Neural progenitor cell (in vitro differentiated cells): ENCODE measurements at regions not wholly inside any gene's neighbourhood (a gene's known extent, or its start where the extent isn't known, plus 50 kb on each side); places are given as distances from the start of the nearest gene placed in this dataset.
"Not testable (repeated sequence)": the region's sequence is repeated elsewhere in the genome, so short reads cannot be mapped to it uniquely, and the experiment has no call there.

ENCODE experiments used
- CTCF ChIP-seq: fragments of 200-600 bp; sonication (generic); IDR thresholded peaks from 2 replicates; pipeline ENCODE4 v1.5.1; 2017; ENCODE audit warnings: antibody characterized with exemption, mild to moderate bottlenecking
- EZH2phosphoT487 ChIP-seq: fragments of 200-600 bp; sonication (generic); IDR thresholded peaks from 2 replicates; pipeline ENCODE4 v1.6.1; 2017; ENCODE audit warnings: antibody characterized with exemption

- TF ChIP-seq CTCF, EZH2phosphoT487: not testable (repeated sequence)
These were observed 362.1 kb upstream of the DEFB115 start for GRCh38 chr20:30895354-30895711.
